ENCODE measurements at regions not wholly inside any gene's neighbourhood (a gene's known extent, or its start where the extent isn't known, plus 50 kb on each side); places are given as distances from the start of the nearest gene placed in this dataset.

GRCh38 chr5:116371935-116372334 is 202.7 kb downstream of the SEMA6A start:
- H3K4me1 Mint-ChIP-seq, result peaks cover 48% of the 10 kb centered on the region
- H3K27ac Mint-ChIP-seq, result no peak overlapping the region
- TF ChIP-seq CTCF (IDR thresholded peaks at IDR 0.05), result no peak
- H3K9me3 Mint-ChIP-seq, result no peaks in the 10 kb centered on the region
- DNase-seq, result no peak
- no peaks in the 10 kb centered on the region for H3K27me3 Mint-ChIP-seq (ENCODE audit: low read depth, poor library complexity)
- H3K4me3 Mint-ChIP-seq, result no peak overlapping the region
- H3K36me3 Mint-ChIP-seq (ENCODE audit: low read depth), result peaks cover 7% of the 10 kb centered on the region

GRCh38 chr5:116371431-116371830 is 203.2 kb downstream of the SEMA6A start:
- Mint-ChIP-seq H3K36me3 (ENCODE audit: low read depth) (peaks cover 7% of the 10 kb centered on the region), H3K9me3 (no peaks in the 10 kb centered on the region), H3K27ac (no peak overlapping the region), H3K4me1 (peaks cover 43% of the 10 kb centered on the region), H3K4me3 (no peak overlapping the region), H3K27me3 (ENCODE audit: low read depth, poor library complexity) (no peaks in the 10 kb centered on the region)
- DNase-seq, result no peak
- TF ChIP-seq CTCF (IDR thresholded peaks at IDR 0.05), result no peak

DNA sequence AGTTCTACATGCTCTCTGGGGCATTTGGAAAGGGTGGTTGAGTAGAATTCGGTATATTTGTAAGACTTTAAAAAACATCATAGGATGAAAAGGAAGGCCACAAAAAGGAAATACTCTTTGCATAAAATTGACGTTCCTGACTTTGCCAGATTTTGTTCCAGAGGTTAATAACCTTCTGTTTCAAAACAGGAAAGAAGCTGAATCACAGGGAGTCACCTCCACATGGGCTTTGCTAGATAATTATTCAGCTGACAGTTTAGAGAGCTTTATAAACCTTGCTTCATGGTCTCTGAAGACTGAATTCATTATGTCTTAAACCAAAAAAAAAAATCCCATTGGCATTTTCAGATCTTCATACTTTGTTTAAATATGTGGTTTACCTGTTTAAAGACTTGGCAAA is 203.7 kb downstream of the SEMA6A start:
- no peak for TF ChIP-seq CTCF (IDR thresholded peaks at IDR 0.05)
- Mint-ChIP-seq H3K4me3 (no peak overlapping the region), H3K27me3 (ENCODE audit: low read depth, poor library complexity) (no peaks in the 10 kb centered on the region), H3K4me1 (peaks cover 38% of the 10 kb centered on the region), H3K27ac (no peak overlapping the region), H3K9me3 (no peaks in the 10 kb centered on the region), H3K36me3 (ENCODE audit: low read depth) (peaks cover 7% of the 10 kb centered on the region)
- DNase-seq, result no peak

DNA sequence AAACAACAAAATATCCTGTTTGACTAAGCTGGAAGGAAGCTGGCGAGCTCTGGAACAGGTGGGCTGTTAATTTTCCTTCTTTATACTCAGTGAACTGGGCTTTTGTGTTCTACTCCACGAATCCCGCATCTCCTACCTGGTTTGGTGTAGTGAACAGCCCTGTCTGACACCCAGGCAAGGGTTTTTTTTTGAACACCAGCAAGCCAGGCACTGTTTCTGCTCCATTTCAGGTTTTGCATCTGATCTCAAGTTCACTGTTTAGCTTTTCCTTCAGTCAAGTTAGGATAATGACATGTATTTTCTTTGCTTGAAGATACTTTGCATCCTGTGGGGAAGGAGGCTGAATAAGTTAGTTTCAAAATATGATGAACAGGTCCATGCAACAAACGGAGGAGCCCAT is 204.5 kb downstream of the SEMA6A start:
- peaks cover 35% of the 10 kb centered on the region for H3K4me1 Mint-ChIP-seq
- no peaks in the 10 kb centered on the region for H3K9me3 Mint-ChIP-seq
- no peak for TF ChIP-seq CTCF (IDR thresholded peaks at IDR 0.05)
- no peak overlapping the region for H3K27ac Mint-ChIP-seq
- H3K4me3 Mint-ChIP-seq, result no peak overlapping the region
- H3K27me3 Mint-ChIP-seq (ENCODE audit: low read depth, poor library complexity), result peaks cover 1% of the 10 kb centered on the region
- no peak for DNase-seq
- H3K36me3 Mint-ChIP-seq (ENCODE audit: low read depth), result peaks cover 7% of the 10 kb centered on the region

GRCh38 chr5:116365006-116365496 is 209.6 kb downstream of the SEMA6A start:
- Mint-ChIP-seq H3K27ac (no peak overlapping the region), H3K36me3 (ENCODE audit: low read depth) (no peaks in the 10 kb centered on the region)
- TF ChIP-seq CTCF (IDR thresholded peaks at IDR 0.05), result no peak

DNA sequence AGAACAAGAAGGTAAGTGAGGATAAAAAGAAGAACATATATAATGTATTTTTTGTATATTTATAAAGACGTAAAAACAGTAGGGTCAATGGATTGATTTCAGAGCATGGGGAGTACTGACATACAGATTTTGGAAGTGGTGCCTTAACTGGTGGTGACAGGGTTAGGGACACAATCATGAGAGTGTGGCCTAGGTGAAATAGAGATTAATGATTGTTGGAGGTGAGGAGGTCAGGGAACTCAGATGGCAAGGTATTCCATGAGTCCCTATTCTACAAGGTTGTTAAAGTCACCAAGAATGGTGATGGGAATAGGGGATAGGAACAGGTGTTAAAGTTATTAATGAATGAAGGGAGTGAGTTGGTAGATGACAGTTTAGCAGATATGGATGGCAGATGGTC is 210.8 kb downstream of the SEMA6A start:
- DNase-seq, result no peak
- Mint-ChIP-seq H3K4me3 (no peak overlapping the region), H3K4me1 (no peaks in the 10 kb centered on the region), H3K27me3 (ENCODE audit: low read depth, poor library complexity) (peaks cover 22% of the 10 kb centered on the region), H3K36me3 (ENCODE audit: low read depth) (no peaks in the 10 kb centered on the region), H3K9me3 (no peaks in the 10 kb centered on the region), H3K27ac (no peak overlapping the region)
- TF ChIP-seq CTCF (IDR thresholded peaks at IDR 0.05), result no peak

More at GRCh38 chr5:116365006-116365496, 209.6 kb downstream of the SEMA6A start:
- peaks cover 3% of the 10 kb centered on the region for H3K4me1 Mint-ChIP-seq
- H3K9me3 Mint-ChIP-seq, result no peaks in the 10 kb centered on the region
- no peak overlapping the region for H3K4me3 Mint-ChIP-seq
- DNase-seq, result no peak
- peaks cover 19% of the 10 kb centered on the region for H3K27me3 Mint-ChIP-seq (ENCODE audit: low read depth, poor library complexity)

Data from nephron progenitor cell (in vitro differentiated cells).